HG03460 (cell line): ENCODE measurements at regions not wholly inside any gene's neighbourhood (a gene's known extent, or its start where the extent isn't known, plus 50 kb on each side); places are given as distances from the start of the nearest gene placed in this dataset.

Experiments used
- ATAC-seq: cut with Tn5 transposase; IDR thresholded peaks from one replicate; pipeline ENCODE4 v1.9.1; 2021; ENCODE audit not compliant: unreplicated experiment

DNA sequence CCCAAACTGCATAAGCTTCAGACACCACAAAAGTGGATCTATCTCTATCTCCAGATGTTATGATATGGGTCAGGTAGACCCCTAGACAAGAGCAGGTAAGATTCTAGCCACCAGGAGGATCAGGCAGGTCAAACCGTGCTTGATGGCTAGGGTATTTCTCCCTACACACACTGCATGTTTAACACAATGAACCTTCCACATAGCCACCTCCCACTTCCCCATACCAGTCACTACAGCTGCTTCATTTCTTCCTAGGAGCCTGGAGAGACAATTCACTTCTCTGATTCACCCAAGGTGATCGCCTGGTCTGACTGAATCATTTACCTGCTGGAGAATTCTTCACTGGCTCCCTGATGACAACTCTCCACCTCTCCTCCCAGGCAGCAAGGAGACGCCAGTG, 66.0 kb upstream of the MYCN start:
- no peak for ATAC-seq

DNA sequence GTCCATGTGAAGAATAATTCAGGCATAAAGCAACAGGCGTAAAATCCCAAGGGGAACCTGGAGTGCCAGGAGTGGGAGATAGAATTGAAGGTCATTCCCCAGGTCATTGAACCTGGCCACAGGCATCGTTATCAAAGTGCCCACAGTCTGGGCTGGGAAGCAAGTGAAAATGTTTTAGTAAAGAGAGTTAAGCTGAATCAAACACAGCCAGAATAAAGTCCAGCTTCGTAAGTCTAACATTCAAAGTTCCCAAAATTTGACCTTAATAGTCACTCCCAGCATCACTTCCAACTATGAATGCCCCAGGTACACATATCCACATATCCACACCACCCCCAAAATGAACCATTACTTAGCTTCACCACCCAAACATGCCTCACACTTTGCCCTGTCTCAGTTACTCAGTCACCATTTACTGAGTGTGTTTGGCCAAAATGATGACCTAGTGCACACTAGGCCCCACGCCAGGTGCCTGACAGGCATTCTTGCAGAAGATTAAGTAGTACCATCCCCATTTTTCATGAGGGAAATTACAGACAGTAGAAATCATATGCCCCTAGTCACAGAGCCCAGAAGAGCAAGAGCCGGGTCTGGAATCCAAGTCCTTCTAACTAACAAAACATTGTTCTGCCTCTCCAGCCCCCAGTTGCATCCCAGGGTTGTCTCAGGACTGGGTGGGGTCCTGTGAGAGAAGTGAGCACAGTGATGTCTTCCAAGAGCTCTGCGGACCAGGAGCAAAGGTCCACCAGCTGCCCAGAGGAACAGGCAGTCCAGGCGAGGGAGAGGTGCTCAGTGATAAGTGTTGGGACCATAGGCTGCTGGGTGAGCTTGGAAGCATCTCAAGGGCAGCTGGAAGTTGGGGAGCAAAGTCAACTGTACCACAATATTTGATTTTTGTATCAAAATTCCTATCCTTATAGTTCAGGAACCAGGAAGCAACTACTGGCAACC, 65.2 kb upstream of the MYCN start:
- ATAC-seq: no peak

DNA sequence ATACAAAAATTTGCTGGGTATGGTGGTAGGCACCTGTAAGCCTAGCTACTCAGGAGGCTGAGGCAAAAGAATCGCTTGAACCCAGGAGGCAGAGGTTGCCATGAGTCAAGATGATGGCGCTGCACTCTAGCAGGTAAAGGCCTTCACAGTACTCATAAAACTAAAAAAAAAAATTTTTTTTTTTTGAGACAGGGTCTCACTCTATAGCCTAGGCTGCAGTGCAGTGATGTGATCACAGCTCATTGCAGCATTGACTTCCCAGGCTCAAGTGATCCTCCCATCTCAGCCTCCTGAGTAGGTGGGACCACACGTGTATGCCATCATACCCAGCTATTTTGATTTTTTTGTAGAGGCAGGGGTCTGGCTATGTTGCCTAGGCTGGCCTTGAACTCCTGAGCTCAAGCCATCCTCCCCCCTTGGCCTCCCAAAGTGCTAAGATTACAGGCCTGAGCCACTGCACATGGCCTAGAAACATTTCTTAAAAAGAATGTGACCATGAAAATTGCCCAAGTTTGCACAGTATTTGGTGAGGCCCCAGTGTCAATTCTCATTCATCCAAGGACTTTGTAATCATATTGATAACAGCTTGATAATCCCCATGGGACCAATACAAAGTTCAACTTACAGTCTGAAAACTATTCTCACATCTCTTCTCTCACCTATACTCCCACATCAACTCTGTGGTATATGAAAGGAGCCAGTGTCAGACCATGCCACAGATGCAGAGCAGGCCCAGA, 64.2 kb upstream of the MYCN start:
- no peak for ATAC-seq

DNA sequence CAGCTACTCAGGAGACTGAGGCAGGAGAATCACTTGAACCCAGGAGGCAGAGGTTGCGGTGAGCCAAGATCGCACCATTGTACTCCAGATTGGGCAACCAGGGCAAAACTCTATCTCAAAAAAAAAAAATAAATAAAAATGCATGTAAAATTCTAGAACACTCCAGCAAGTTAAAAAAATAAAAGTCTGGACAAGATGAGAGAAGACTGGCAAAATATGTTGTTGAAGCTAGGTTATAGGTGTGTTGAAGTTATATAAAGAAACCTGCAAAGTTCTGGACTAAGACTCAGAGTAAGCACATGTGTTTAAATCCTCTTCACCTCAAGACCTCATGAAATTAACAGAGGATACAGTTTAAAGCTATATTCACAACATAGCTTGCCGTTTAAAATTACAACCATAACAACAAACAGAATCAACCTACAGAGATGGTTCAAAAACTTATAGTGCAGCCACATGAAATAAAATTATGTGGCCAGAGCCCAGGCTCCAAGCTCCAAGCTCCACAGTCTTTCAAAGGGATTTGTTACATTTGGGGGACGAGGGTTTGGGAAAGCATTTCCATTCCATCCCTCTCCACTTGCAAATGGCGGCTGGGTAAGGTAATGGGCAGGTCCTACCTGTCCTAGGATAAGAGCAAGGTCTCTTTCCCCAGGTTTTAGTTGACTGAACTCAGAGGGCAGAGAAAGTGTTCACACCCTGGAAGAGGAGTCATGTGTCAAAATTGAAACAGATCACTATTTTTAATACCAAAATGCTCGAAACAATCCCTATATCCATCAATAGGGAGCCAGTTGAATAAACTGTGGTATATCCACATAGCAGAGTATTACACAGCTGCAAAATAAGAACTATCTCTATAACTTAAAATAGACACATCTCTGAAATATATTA, 59.9 kb upstream of the MYCN start:
- ATAC-seq: no peak

DNA sequence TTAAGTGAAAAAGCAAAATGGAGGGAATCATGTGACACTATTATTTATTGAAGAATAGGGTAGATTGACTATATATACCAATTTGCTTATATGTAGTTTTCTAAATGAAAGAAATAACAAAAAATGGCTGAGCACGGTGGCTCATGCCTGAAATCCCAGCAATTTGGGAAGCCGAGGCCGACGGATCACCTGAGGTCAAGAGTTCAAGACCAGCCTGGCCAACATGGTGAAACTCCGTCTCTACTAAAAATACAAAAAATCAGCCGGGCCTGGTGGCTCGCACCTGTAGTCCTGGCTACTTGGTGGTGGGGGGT, 59.3 kb upstream of the MYCN start:
- no peak for ATAC-seq

DNA sequence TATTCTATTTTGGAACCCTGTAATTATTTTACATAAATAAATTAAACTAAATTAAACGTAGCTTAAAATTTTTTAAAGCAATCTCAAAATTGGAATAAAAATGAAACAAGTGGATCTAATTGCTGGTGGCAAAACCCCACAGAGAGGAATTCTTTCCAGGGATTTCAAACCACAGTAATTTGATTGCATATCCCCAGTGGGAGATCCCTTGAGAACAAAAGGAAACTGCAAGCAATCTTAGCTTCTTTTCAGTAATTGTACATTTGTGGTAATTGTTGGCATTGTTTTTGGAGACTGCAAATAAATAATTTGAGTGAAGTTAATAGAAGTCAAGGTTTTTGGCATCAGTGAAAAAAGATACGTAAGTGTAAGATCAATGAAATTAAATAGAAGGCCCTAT, 58.7 kb upstream of the MYCN start:
- no peak for ATAC-seq

DNA sequence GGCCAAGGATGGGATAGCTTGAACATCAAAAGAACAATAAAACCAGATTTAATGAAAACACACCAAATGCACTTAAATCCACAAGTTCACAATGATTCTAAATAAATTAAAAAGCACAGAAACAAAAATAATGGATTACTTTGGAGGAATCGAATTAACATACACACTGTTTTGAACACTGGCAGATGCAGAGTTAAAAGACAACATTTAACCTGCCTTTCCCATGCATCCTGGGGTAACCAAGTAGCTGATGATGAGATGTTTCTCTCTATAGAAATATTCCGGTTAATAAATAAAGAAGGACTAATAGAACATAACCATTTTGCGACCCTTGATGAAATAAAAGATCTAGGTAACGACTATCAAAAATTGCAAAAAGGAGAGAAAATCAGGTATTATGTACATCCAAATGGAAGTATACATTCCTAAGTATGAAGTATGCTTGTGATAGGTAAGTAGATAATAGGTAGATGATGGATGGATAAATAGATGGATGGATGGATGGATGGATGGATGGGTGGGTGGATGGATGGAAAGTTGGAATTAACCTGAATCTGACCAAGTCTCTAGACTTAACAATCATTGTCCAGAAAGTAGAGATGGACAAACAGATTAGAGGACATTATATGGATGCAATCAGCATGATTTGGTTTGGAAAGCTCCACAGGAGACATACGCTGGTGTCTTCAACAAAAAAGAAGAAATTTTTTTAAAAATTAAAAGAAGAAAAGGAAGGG, 57.4 kb upstream of the MYCN start:
- no peak for ATAC-seq

DNA sequence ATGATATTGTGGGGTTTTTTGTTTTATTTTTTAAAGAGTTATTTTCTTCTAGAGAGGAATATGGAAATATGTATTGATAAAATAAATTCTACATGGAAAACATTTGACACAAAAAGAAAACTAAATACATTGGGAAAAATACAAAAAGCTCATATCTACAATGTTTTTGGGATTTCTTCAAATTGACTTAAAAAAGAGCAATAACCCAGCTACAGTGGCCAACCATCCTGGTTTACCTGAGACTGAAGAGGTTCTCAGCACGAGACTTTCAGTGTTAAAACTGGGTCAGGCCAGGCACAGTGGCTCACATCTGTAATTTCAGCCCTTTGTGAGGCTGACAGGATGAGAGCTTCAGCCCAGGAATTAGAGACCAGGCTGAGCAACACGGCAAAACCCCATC, 56.7 kb upstream of the MYCN start:
- ATAC-seq: no peak

DNA sequence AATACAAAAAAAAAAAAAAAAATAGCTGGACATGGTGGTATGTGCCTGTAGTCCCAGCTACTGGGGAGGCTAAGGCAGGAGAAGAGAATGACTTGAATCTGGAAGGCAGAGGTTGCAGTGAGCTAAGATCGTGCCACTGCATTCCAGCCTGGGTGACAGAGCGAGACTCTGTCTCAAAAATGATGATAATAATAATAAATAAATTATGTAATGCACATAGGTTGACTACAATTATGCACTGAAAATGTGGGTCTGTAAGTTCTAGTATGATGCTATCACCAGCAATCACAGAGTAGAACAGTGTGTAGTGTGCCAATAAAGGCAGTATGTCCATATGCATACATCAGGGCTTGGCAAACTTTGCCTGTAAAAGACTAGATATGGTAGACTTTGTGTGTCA, 55.6 kb upstream of the MYCN start:
- no peak for ATAC-seq

DNA sequence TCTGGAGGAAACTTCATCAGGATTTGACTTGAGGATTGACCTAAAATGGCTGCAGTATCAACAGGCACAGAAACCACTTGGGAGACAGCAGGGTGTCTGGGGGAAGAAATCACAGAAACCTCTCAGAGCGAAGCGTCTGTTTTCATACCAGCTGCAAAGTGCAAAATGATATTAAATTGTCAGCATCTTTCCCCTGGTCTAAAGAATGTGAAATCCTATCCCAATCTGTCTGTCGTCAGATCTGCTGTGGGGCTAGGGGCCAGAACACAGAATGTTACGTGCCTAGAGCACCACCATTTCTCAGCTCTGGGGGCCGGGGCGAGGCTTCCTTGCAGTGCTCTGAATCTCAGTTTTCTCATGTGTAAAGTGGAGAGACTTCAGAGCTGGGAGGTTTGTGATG, 54.1 kb upstream of the MYCN start:
- ATAC-seq: no peak

DNA sequence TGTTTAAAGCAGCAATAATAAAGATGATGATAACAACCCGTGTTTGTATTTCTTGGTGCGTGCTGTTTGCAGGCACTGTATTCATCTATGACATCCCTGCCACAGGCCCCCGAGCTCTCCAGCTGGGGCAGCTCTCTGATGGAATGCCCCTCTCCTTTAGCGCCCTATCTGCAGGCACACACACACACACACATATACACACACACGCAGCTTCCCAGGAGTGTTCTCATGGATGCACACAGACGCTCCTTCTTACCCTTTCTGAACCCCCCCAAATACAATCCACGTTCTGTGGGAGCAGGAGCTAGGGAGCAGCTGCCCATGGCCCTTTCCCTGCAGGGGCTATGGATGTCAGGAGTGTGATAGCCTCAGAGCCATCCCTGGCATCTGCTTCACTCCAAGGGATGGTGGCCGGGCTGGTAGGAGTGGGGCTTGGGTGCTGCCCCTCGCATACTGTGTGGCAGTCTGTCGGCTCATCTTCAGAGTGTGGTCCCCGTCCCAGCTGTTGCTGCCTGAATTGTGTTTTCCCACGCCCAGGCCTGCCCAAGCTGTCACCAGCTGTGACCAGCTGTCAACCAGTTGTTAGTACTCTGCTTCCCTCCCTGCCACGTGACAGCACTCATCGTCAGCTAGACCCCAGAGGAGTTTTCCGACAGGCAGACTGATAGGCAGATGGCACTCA, 50.8 kb upstream of the MYCN start:
- no peak for ATAC-seq

DNA sequence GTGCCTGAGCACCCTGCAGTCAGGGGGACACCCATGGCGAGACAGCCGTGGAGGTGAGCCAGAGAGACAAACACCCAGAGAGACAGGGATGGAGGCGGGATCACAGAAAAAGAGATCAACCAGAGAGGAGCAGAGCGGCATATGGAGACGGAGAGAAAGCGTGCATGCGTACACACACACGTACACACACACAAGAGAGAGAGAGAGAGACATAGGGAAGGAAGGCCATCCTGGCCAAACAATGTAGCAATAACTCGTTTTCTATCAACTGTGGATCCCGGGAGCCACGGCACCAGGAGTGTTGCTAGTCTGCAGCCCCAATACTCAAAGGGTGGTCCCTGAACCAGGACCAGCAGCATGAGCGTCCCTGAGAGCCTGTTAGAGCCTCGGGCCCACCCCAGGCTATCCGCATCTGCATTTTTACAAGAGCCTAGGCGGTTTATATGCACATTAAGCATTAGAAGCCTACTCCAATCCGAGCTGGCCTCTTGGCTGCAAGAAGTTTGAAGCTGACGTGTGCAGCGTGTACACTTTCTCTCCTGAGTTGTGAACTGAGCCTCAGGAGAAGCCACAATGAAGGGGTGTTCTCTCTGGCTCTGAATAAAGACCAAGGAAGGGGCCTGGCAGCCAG, 50.1 kb upstream of the MYCN start:
- no peak for ATAC-seq
